ENCODE measurements at regions not wholly inside any gene's neighbourhood (a gene's known extent, or its start where the extent isn't known, plus 50 kb on each side); places are given as distances from the start of the nearest gene placed in this dataset.

GRCh38 chr7:86207740-86208139, 436.0 kb upstream of the GRM3 start:
- TF ChIP-seq EZH2 (IDR thresholded peaks at IDR 0.05; ENCODE audit: low read length, missing control alignments) (no peak), CTCF (conservative IDR thresholded peaks at IDR 0.05 in 1 of 2, IDR thresholded peaks at IDR 0.05 in 1 of 2; ENCODE audit: low read depth in 1 of 2, low read length in 2 of 2) (no peak)
